HG02970 (cell line): ENCODE measurements at regions not wholly inside any gene's neighbourhood (a gene's known extent, or its start where the extent isn't known, plus 50 kb on each side); places are given as distances from the start of the nearest gene placed in this dataset.

Experiments
- ATAC-seq: cut with Tn5 transposase; IDR thresholded peaks from one replicate; pipeline ENCODE4 v1.9.1; 2021; ENCODE audit warnings: mild to moderate bottlenecking, moderate library complexity, moderate number of reproducible peaks; ENCODE audit not compliant: unreplicated experiment, low FRiP score

DNA sequence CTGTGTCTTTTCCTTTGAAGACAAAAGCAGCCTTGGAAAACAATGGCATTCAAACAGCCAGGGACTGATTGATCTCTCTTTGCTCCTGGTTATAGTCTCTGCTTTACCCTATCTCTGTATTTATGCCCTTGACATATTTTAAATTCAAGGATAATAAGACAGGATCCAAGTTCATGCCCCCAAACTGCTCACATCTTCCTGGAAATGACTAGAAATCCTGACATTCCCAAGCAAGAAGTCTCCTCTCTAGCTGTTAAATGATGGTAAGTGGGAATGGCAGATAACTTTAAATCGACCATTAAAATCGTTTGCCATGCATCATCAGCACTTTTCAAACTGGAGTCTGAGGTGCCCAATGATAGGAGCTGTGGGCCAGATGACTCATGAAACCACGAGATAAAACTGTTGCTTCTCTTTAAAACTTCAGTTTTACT lies 435.6 kb downstream of the FOXO1 start:
- ATAC-seq = no peak

DNA sequence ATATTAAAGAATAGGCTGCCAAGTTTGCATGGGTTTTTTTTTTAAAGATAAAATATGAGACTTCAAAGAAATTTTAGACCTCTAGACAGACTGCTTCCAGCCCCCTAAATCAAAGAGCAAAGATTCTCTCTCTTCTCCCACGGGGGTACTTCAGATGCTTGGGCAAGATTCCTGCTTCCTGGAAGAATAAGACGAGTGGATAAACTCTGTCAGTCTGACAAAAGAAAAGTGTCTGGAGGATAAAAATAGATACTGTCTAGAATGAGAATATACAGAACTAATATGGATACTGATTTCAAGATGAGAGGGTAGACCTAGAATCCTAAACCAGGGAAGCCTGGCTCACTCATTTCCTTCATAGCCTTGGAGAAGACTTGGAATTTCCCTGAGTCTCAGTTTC lies 435.1 kb downstream of the FOXO1 start:
- no peak for ATAC-seq

DNA sequence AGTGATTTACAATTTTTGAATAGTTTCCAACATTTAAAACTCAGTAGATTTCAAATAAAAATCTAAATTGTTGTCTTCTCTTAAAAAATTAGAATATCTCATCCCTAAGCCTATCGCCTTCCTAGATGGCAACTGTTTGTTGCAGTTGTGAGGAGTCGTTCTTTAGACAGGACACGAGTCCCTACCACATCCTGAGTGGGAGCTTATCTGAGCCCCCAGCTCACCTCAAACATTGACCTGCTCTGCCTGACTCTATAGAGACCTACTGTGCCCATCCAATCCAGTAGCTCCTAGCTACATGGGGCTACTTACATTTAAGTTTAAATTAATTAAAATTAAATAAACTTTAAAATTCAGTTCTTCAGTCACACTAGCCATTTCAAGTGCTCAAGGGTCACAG lies 434.7 kb downstream of the FOXO1 start:
- ATAC-seq = no peak

DNA sequence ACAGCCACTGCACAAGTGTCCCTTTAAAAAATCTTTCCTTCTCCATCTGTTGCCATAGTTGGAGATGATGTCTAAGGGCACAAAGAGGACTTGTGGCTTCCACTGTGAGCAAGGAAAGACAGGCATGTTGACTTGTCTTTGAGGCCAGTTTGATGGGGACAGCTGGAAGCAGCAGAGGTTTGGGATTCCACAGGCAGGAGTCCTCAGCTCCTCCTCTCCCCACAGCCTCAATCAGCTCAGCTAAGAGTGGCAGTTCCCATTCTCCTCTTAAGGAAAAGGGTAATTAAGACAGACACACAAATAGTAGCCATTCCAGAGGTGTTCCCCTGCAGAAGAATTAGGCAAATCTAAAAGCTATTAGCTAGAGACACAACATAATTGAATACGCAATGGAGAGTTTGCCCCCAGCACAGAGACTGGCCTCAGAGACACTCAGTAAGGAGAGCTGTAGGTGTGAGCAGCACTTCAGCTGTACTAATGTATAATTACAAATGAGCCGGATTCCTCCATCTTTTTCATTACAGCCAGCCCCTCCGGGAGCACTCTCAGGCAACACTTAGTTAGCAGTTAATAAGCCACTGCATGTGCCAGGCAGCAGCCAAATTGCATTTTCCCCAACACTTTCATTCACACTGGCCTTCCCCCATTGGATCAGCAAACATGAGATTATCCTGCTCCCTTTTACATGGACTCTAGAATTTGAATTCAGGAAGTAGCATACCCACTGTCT lies 434.0 kb downstream of the FOXO1 start:
- no peak for ATAC-seq

DNA sequence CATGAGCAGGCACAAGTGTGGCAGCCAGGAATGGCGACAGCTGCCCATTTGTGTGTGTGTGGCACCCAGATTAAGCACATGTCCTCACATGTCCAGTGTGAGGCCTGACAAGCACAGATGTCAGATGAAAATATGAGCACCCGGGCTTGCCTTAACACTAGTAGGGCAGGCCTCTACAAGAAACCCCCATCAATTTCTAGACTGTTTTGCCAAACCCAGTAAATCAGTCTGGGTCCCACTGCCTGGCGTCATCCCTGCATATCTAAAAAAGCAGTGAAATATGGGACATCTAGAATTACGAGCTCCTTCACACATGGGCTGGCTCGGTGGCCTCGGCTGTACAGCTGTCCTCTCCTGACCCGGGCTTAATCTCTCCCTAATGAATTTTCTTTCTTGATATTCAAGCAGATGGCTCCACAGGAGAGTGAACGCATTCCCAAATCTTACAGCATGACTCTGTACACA lies 432.7 kb downstream of the FOXO1 start:
- no peak for ATAC-seq

DNA sequence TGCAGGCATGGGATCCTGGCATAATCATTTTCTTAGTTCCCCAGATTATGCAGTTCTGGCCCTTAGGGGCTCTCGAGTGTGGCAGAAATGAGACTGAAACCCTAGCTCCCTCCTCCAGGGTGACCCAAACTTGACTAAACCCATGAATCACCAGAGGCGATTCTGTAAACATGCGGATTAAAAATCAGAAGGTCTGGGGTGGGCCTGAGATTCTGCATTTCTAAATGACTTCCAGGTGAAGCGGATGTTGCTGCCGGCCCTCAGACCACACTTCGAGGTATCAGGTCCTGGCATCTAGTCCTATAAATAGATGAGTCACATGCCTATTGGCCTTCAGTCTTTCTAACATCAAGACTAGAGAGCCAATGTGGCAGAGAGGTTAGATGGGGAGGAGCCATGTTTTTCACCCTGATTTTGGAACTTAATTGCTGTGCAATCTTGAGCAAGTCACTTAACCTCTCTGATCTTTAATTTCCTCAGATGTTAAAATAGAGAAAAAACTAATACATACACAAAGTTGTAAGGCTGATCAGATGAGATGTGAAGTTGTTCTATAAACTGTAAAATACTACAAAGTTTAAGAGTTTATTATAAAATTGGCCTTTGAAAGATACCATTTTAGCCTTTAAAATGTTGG lies 431.2 kb downstream of the FOXO1 start:
- no peak for ATAC-seq

DNA sequence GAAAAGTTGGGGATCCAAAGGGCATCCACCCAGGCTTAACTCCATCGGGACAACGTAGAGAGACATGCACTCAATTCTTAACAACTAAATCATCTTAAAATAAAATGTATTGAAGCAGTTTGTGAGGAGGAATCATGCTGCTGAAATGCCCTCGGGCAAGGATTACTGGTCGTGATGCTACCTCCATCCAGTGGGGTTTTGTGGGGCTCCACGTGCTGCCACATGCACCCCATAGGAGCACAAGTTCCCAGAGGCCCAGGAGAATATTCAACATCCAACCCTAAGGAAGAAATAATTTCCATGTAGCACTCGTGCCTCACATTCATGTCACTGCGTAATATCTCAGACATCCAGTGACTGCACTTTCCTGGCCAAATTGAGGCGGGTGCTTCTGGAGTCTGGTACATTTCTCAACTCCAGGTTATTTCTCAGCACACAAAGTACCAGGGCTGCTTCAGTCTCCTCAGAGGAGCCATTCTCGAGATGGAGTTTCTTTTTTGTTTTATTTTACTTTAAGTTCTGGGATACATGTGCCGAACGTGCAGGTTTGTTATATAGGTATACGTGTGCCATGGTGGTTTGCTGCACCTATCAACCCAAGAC lies 429.8 kb downstream of the FOXO1 start:
- ATAC-seq = no peak

DNA sequence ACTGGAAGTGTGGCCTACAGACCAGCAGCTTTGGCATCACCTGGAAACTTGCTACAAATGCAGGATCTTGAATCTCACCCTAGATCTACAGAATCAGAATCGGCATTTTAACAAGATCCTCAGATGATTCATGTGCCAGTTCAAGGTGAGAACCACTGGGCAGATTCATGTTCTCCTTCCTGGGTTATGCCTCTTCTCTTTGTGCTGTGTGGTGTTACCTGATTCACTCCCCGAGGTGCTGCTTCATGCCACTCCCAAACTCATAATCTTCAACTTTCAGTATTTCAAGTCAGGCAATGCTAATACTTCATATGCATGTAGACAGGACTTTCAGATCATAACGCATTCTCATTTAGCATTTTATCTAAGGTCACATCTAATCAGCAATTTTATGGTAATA lies 427.7 kb downstream of the FOXO1 start:
- ATAC-seq = no peak

DNA sequence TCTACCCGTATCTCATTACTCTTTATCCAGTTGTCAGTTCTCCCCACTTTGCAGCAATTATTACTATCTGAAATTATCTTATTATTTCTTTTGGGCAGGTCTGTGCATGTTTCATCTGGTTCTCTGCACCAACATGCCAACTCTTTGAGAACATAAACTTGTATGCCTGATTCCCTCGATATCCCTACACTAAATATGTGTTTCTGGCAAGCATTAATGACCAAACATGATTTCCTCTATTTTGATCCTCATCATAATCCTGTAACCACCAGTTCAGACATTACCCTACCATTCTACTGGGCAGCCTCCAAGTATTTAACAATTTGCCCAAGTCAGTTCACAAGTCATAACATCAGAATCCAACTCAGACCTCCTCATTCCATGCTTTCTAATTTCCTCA lies 426.1 kb downstream of the FOXO1 start:
- ATAC-seq = no peak

DNA sequence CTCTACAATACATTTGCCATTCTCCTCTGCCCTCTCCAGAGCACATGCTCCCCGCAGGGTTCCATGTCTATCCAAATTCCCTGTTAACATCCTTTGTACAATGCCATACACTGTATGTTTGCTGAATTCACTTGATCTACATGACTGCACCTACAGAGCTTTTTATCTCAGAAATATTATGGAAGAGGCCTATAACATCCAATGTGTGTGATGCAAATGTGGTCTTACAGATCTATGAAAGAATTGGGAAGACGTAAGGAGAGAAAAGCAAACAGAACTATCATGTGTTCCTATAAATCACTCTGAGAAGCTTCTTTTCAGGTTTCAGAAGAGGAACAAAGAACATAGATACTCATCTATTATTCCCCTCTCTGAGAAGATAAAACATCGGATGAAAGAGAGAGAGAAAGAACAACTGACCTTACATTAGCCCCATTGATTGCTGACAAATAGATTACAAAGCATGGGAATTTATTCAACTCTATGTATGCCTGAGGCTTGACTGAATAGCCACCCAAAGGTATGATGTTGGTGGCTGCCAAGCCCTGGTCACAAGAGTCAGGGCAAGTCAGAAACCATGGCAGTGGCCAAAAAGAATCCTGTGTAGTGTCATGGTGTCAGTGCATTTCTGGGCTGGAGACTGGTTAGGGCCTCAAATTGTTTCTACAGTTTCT lies 425.2 kb downstream of the FOXO1 start:
- ATAC-seq = no peak

DNA sequence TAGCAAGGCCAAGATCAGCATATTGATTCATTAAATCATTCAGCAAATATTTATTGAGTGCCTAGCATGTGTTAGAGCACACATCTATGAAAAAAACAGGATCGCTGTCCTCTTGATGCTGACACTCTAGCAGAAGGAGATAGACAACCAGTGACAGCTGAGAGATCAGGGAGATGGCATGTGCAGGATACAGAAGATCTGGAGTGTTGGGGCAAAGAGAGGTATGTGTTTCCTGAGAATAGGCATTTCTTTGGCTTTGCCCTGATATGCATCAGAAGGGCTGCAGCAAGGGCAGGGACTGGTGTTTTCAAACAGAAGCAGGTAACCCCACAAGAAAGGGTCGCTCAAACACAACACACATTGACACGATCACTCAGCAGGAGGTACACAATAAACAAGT lies 423.4 kb downstream of the FOXO1 start:
- no peak for ATAC-seq

DNA sequence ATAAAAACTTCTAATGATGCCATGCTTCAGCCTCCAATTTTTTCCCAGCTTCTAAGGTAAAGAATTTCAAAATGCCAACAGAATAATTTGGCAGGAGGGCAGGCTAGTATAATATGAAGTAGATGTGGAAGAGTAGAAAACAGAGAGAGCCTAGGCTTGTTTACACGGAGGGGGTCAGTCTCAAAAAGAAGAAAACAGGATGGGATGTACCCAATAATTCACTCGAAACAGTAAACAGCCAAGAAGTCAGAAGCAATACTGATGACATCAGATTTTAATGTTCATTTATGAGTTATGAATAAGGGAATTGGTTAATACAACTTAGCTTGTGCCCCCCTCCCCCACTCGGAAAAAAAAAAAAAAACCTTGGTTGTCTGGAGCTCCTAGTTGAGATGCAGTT lies 422.5 kb downstream of the FOXO1 start:
- no peak for ATAC-seq

DNA sequence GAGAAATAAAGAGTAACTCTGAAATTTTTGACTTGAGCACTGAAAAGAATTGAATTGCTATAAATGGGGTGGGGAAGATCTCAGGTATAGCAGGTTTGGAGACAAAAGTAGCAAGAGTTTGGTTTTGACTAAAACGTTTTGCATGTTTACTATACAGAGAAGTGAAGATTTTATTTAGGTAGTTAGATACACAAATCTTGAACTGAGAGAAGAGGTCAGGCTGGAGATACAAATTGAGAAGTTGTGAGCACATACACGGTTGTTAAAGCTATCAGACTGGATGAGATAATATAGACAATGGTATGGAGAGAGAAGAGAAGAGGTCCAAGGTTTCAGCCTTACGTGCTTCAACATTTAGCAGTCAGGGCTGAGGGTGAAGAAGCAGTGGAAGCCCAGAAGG lies 420.9 kb downstream of the FOXO1 start:
- no peak for ATAC-seq

DNA sequence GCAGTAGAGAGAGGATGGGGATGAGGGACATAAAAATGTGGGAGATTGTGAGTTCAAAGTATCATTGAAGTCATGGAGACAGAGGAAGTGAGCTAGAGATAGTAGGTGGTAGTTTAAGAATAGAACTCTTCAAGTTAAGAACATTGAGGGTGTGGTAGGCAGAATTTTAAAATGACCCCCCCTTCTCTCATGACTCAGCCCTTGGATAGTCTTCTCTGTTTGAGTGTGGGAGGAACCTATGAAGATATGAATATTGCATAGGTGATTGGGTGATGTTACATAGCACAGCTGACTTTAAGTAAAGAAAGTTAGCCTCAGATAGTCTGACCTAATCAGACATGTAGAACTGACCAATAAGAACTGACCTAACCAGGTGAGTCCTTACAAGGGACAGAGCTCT lies 418.6 kb downstream of the FOXO1 start:
- ATAC-seq = no peak

DNA sequence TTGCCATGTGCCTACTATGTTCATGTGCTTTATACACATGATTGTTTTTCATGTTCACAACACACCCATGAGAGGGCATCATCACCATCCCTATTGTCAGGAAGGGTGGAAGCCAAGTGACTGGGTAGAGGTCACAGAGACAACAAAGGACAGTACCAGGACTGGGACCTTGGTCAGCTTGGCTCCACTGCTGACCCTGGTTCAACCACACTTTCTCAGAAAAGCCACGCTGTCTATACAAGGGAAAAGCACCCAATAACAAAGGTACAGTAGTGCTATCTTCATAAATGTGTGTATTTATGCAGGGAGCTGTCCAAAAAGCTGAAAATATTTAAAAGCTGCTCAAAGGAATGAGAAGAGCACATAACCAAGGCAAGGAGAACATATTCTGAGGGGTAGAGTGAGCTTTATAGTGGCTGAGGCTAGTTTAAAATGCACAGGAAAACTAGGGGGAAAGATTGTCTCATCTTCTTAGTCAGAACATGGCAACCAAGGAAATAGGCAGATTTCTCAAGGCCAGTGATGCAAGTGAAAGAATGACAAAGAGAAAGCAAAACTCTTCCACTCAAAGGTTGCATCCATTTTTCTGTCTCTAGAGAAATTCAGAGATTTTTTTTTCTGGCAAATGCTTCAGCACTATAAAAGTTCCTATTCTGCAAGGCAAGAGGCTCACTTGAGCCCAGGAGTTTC lies 415.0 kb downstream of the FOXO1 start:
- ATAC-seq = no peak

DNA sequence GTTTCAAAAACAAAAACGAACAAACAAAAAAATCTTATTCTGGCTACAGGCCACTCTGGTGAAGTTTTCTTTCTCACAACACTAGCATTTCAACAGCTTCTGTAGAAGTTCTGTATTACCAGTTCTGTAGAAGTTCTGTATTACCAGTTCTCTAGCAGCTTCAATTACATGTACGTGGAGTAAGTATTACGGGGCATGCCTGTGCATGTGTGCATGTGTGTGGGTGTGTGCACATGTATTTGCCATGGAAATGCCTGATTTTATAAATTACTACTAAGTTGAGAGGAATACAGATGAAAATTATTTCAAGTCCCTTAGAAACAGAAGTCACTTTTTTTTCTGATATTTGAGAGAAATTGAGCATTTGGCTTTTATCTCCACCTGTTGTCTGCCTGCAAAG lies 414.2 kb downstream of the FOXO1 start:
- no peak for ATAC-seq

DNA sequence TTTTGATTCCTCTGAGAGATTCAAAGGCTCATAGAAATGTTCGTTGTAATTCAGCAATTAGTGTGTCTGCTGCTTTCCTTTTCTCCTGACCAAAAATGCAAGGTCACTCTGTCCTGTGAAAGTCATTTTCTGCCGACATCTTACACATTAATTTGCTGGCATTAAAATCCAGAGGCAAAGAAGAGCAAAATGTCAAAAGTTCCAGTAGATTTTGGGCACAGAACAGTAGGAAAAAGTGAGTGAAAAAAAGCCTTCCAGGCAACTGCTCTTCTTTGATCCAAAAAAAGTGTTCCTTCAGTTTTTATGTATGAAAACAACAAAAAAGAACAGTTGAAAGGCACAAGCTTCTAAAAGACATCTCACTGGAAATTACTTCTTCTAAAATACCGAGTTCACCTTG lies 413.8 kb downstream of the FOXO1 start:
- ATAC-seq = no peak

DNA sequence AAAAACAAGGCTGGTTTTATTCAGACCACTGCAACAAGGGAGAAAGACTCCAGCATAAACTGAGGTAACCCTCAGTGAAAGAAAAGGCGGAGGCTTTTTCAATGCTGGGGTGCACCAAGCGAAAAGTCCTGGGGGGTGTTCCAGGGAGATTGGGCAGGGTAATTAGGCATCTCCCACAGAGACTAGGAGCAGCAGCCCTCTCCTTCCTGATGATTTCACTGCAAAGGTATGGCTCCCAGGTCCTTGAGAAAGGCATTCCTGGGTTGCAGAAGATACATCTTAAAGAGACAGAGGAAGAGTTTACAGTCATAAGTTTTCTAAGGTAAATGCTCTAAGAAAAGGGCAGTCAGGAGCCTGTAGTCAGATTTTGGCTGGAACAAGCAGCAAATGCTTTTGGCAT lies 412.0 kb downstream of the FOXO1 start:
- no peak for ATAC-seq

DNA sequence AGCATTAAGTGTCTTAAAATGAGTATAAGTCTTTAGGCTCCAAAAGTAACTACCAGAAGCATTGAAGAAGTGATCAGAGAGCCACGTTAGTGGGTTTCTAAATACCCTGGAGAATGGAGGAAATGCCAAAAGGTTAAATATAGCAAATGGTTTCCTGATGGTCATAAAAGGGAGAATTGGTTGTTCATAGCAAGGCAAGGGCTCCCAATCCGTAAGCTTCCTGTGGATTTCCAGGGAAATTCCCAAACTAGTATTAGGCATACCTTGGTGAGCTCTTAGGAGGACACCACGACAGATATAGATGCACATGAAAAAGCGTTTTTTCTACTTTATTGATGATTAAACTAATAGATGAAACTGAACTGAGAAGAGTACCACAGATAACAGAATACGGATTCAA lies 410.9 kb downstream of the FOXO1 start:
- ATAC-seq = no peak

DNA sequence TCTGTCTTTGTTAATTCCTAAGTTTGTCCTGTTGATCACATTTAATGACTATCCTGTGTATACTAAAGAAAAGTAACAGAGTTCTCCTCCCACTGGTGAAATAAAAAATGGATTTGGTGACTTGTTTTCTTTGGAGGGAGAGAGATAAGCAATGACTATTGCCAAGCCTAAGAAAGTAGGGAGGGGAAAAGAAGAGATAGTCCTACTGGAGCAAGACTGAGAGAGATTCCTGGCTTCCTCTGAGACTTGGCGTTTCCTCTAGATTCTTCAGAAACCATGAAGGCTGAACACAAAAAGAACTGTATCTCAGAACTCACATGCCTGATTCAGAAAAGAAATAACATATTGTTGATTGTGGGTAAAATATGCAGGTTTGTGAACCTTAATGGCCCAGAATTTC lies 406.5 kb downstream of the FOXO1 start:
- ATAC-seq = no peak

DNA sequence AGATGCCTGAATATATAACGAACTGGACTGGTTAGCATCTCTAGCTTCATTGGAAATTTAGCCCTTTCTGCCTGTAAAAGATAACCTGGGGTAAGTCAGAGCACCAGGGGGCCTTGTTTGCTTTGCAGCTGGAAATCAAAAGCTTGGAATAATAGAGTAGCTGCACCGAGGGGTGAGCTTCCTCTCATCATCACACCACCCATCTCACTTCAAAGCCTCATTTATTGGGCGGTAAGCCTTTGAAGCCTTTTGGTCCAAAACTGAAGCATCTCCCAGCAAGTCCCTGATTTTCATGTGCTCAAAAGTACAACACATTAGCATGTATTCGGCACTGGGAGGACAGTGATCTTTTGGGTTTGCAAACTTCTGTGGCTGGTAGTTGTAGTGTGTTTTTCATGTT lies 405.1 kb downstream of the FOXO1 start:
- ATAC-seq = no peak
